ENCODE measurements at regions not wholly inside any gene's neighbourhood (a gene's known extent, or its start where the extent isn't known, plus 50 kb on each side); places are given as distances from the start of the nearest gene placed in this dataset.

DNA sequence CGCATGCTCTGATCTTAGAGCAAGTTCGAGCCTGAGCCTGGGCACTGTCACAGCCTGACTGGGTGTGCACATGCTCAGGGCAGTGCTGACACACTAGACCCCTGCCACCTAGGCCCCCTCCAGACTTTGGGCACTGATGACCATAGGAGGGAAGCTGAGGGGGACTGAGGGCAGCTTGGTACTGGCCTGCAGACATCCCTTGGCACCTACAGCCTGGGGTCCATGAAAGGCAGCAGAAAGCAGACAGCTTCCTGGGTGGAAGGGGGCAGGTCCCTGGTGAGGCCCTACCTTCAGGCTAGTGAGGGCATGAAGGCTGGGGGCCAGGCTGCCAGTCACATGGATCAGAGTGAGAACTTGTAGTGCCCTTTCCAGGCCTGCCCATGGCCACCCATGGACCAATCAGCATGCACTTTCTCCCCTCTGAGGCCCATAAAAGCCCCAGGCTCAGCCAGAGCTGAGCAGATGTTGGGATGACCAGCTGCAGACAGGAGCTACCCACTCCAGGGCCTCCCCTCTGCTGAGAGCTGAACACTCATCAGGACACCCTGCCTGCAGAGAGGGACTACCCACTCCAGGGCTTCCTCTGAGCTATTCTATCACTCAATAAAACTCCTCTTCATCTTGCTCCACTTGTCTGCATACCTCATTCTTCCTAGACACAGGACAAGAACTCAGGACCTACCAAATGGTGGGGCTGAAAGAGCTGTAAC is 680.8 kb downstream of the MATN1 start:
- H3K9me2 ChIP-seq (ENCODE audit: insufficient read depth) = no peaks in the 10 kb centered on the region
- ATAC-seq (no peak), DNase-seq (ENCODE audit: low read depth, low spot score) (no peak)
- ChIA-PET CTCF (no interaction called here), RAD21 (ENCODE audit: low non-redundant PET in 1 of 2, low total read pairs in 2 of 2, uncharacterized antibody in 2 of 2, unreplicated experiment in 2 of 2) (no interaction called here), POLR2A (no interaction called here)
- no peak overlapping the region for H3K4me3 ChIP-seq (replicated peaks in 1 of 2; ENCODE audit: low read depth in 1 of 2, low read length in 2 of 2)
- H4K20me1 ChIP-seq (ENCODE audit: insufficient read depth) = no peaks in the 10 kb centered on the region
- H3K27me3 ChIP-seq (ENCODE audit: insufficient read depth, low read length) = no peaks in the 10 kb centered on the region
- no peaks in the 10 kb centered on the region for H3K4me1 ChIP-seq (ENCODE audit: control insufficient read depth in 1 of 2, insufficient read depth in 2 of 2, low read length in 2 of 2)
- H3K36me3 ChIP-seq (ENCODE audit: control insufficient read depth in 1 of 2, insufficient read depth in 2 of 2, low read length in 2 of 2) = no peaks in the 10 kb centered on the region
- H3K9me3 ChIP-seq (ENCODE audit: control insufficient read depth in 1 of 2, insufficient read depth in 1 of 2, low read depth in 1 of 2, low read length in 2 of 2) = no peaks in the 10 kb centered on the region
- no peak overlapping the region for H3K4me2 ChIP-seq (ENCODE audit: low read length)
- no peak overlapping the region for H3K27ac ChIP-seq (ENCODE audit: low read depth, low read length)
- no peak overlapping the region for H2AFZ ChIP-seq (ENCODE audit: low read depth, low read length, poor library complexity, severe bottlenecking)
- BruUV-seq (replicated peaks) = no TSS peak
- no peaks in the 10 kb centered on the region for H3K79me2 ChIP-seq (ENCODE audit: insufficient read depth, low read length)
- intact Hi-C loops (cut with micrococcal nuclease) = no loop called here
- TF ChIP-seq EZH2 (IDR thresholded peaks at IDR 0.05) = no peak
- no peak for TF ChIP-seq EGR1 (IDR thresholded peaks at IDR 0.05; ENCODE audit: low read depth)
- TF ChIP-seq, protein P1, sequence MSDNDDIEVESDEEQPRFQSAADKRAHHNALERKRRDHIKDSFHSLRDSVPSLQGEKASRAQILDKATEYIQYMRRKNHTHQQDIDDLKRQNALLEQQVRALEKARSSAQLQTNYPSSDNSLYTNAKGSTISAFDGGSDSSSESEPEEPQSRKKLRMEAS (IDR thresholded peaks at IDR 0.05) = no peak
- TF ChIP-seq ELF1 (IDR thresholded peaks at IDR 0.05; ENCODE audit: borderline replicate concordance, low read depth) = no peak
- TF ChIP-seq SIN3A (IDR thresholded peaks at IDR 0.05; ENCODE audit: low read depth) = no peak
- no peak for TF ChIP-seq SP1 (IDR thresholded peaks at IDR 0.05; ENCODE audit: low read depth)
- no peak for TF ChIP-seq EZH2phosphoT487 (IDR thresholded peaks at IDR 0.05; ENCODE audit: borderline replicate concordance)
- TF ChIP-seq RAD21 (IDR thresholded peaks at IDR 0.05; ENCODE audit: low read depth) = no peak
- TF ChIP-seq CBX3 (IDR thresholded peaks at IDR 0.05; ENCODE audit: low read depth) = no peak
- no peak for TF ChIP-seq REST (IDR thresholded peaks at IDR 0.05; ENCODE audit: low read depth)
- no peak for TF ChIP-seq YY1 (IDR thresholded peaks at IDR 0.05; ENCODE audit: extremely low read depth, insufficient replicate concordance, low read depth, low read length)
- TF ChIP-seq ATF3 (IDR thresholded peaks at IDR 0.05) = no peak
- TF ChIP-seq CTCF (IDR thresholded peaks at IDR 0.05 in 2 of 3, conservative IDR thresholded peaks at IDR 0.05 in 1 of 3; ENCODE audit: borderline replicate concordance in 1 of 3, insufficient read depth in 1 of 3, low read depth in 2 of 3, low read length in 2 of 3) = no peak
- no peak overlapping the region for H3K9ac ChIP-seq (ENCODE audit: low read length)

Measured in HCT116 (cell line).